ENCODE measurements at regions not wholly inside any gene's neighbourhood (a gene's known extent, or its start where the extent isn't known, plus 50 kb on each side); places are given as distances from the start of the nearest gene placed in this dataset.

DNA sequence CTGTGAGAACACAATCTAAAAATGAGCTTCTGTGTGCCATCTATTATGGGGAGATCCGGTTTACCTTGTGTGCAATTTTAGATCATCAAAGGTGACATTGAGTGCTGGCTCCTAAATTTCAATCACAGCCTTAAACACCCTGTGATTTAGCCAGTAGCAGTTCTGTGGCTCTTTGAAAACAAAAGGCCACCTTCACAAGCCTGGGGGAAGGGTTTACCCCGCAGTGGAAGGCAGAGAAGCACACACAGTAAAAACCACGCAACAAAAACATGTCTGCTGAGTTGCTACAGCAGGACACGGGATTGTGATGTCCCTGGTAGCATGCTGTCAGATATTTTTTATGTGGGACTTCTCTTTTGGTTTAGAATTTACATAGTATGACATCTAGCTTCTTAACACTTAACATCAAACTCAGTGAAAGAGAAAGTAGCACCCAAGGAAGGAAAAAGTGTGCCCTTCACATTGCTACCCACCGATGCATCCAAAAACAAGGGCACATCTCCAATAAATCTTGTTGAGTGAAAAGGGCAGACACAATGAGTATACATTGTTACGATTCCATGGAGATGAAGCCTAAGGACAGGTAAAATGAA, 56.1 kb upstream of the RNF152 start:
- no peak for DNase-seq (ENCODE audit: low spot score)

DNA sequence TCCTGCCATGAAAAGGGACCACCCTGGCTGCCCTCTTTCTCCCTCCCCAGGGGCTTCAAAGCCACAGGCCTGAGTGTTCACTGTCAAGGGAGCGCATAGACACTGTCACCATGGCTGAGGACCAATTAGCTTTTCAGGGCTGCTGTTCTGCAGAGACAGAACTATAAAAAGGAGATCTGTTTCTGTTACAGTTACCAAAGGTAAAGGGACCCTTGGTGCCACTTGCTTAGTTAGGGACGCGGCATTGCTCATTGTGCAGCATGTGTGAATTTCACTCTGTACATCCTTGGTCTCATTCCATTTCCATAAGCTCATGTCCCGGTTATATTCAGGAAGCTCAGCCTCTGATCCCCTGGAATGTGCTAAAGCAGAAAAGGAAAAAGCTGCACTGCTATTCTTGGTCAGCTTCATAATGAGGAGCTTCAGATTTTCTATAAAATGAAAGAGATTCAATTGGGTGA, 55.5 kb upstream of the RNF152 start:
- DNase-seq (ENCODE audit: low spot score): no peak

DNA sequence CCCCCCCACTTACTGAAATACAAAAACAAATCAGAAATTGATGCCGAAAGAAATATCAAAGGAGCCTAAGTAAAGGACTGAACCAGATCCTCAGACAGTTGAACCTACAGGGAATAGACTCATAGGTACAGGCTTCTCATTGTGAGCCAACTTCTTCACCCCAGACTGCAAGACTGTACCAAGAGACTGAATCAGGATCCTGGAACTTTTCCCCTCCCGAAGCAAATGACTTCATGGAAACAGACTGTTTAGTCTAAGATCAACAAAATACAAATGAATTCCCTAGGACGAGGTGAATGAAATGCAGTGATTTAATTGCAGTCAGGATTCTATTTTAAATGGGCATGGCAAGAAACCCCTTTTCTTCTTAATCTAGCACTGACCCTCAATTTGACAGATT, 53.6 kb upstream of the RNF152 start:
- DNase-seq (ENCODE audit: low spot score): no peak

DNA sequence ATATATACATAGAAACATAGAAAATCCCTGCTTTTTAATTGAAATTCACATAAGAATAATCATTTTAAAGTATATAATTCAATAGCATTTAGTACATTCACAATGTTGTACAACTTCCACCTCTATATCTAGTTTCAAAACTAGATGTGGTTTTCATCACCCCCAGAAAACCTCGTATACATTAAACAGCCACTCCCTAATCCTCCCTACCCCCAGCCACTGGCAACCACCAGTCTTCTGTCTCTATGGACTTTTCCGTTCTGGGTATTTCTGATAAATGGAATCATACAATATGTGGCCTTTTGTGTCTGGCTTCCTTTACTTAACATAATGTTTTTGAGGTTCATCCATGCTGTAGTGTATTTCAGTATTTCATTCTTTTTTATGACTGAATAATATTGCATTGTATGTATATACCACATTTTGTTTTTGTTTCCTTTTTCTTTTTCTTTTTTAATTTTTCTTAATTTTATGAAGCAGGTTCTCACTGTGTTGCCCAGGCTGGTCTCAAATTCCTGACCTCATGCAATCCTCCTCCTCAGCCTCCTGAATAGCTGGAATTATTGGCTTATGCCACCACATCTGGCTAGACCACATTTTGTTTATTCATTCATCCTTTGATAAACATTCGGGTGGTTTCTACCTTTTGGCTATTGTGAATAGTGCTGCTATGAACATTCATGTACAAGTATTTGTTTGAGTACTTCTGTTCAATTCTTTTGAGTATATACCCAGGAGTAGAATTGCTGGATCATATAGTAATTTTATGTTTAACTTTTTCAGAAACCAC, 50.6 kb upstream of the RNF152 start:
- no peak for DNase-seq (ENCODE audit: low spot score)
